GM13977 (cell line): ENCODE measurements at regions not wholly inside any gene's neighbourhood (a gene's known extent, or its start where the extent isn't known, plus 50 kb on each side); places are given as distances from the start of the nearest gene placed in this dataset.

Experiments
- DNase-seq: peaks from one replicate; pipeline ENCODE4 v3.0.0; 2012; ENCODE audit warnings: low spot score
- in situ Hi-C: fragments of 300-500 bp; cut with MboI; formaldehyde crosslinking; loops from one replicate; pipeline ENCODE4 v1.12.0; 2022; ENCODE audit warnings: low sequenced_read_pairs, low pct_unique_long_range_greater_than_20kb, mixed read lengths, inconsistent platforms; ENCODE audit not compliant: unreplicated experiment
- TF ChIP-seq, protein P1 (sequence below): IDR thresholded peaks from 2 replicates; pipeline ENCODE4 v1.5.1; 2012; ENCODE audit warnings: mild to moderate bottlenecking, control low read depth; ENCODE audit not compliant: insufficient read depth; ENCODE audit errors: extremely low read depth, missing control alignments

DNA sequence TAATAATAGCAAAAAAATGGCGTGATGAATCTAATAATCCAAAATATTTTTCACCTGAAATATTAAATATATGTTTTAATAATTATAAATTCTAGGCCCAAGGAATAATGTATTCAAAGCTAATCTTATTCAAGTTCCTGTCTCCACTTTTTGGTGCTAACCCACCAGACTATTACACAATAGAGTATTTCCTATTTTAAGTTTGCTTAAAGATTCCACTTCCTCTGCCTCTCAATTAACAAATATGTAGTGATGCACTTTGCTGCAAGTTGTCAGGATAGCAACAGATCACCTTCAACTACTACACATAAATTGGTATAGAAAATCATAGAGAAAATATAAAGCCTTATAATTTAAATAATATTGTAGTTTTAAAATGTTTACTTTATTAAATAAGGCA is 467.5 kb downstream of the C3orf38 start:
- in situ Hi-C loops = no loop called here
- DNase-seq = no peak
- TF ChIP-seq, protein P1, sequence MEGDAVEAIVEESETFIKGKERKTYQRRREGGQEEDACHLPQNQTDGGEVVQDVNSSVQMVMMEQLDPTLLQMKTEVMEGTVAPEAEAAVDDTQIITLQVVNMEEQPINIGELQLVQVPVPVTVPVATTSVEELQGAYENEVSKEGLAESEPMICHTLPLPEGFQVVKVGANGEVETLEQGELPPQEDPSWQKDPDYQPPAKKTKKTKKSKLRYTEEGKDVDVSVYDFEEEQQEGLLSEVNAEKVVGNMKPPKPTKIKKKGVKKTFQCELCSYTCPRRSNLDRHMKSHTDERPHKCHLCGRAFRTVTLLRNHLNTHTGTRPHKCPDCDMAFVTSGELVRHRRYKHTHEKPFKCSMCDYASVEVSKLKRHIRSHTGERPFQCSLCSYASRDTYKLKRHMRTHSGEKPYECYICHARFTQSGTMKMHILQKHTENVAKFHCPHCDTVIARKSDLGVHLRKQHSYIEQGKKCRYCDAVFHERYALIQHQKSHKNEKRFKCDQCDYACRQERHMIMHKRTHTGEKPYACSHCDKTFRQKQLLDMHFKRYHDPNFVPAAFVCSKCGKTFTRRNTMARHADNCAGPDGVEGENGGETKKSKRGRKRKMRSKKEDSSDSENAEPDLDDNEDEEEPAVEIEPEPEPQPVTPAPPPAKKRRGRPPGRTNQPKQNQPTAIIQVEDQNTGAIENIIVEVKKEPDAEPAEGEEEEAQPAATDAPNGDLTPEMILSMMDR = no peak

GRCh38 chr3:88618021-88618645 is 468.4 kb downstream of the C3orf38 start:
- TF ChIP-seq, protein P1 = no peak
- DNase-seq = no peak
- in situ Hi-C loops = no loop called here

GRCh38 chr3:88621586-88621985 is 471.8 kb downstream of the C3orf38 start:
- DNase-seq = no peak
- TF ChIP-seq, protein P1 = no peak
- in situ Hi-C loops = no loop called here

DNA sequence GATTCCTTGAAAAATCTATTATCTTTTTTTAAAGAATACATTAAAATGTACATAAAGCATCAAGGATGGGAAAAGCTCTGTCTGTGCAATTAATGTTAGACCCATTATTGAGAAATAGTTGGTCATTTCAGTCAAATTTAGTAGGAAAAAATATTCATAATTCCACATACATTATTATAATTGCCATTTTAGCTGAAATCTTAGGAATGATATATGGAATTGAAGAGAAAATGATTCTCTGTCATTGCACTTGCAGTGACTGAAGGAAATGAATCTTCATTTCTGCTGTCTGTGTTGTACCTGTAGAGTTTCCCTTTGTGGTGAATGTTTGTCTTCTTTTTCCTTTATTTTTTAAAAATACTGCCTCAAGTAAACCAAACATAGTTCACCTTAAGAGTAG is 473.9 kb downstream of the C3orf38 start:
- TF ChIP-seq, protein P1 = no peak
- no peak for DNase-seq
- in situ Hi-C loops = no loop called here

GRCh38 chr3:88626456-88627120 is 476.8 kb downstream of the C3orf38 start:
- in situ Hi-C loops = no loop called here
- DNase-seq = no peak
- TF ChIP-seq, protein P1 = no peak

DNA sequence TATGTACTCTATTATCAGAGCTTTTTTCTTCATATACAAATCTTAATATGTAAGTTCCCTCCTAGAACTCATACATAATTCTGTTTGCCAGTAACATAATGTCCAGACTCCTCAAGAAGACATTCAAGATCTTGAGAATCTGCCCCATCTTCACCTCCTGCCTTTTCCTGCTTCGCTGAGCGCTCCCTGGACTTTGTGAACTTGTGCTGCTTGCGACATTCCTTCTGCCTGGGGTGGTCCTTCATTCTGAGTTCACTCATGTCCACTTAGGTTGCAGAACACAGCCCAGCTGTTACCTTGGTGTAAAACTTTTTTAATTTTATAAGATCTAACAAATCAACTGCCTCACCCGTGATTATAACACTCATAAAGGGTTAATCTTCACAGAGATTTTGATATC is 478.5 kb upstream of the EPHA3 start:
- TF ChIP-seq, protein P1 = no peak
- in situ Hi-C loops = no loop called here
- no peak for DNase-seq
